HG03097 (cell line): ENCODE measurements at regions not wholly inside any gene's neighbourhood (a gene's known extent, or its start where the extent isn't known, plus 50 kb on each side); places are given as distances from the start of the nearest gene placed in this dataset.

Source experiments
- ATAC-seq: cut with Tn5 transposase; IDR thresholded peaks from one replicate; pipeline ENCODE4 v1.9.1; 2021; ENCODE audit not compliant: unreplicated experiment, low FRiP score

- ATAC-seq = no peak
Measured at GRCh38 chr18:38045845-38046244, 480.2 kb upstream of the CELF4 start.

GRCh38 chr18:38042211-38042890 is 476.8 kb upstream of the CELF4 start:
- ATAC-seq = no peak

GRCh38 chr18:38038242-38038641 is 472.6 kb upstream of the CELF4 start:
- ATAC-seq = no peak

- ATAC-seq = no peak
Measured at GRCh38 chr18:38035193-38035592, 469.6 kb upstream of the CELF4 start.

- no peak for ATAC-seq
Measured at GRCh38 chr18:38033282-38033681, 467.7 kb upstream of the CELF4 start.

- no peak for ATAC-seq
Measured at GRCh38 chr18:38032516-38032915, 466.9 kb upstream of the CELF4 start.

GRCh38 chr18:38028946-38029345 is 463.3 kb upstream of the CELF4 start:
- no peak for ATAC-seq

GRCh38 chr18:38025433-38026038 is 459.9 kb upstream of the CELF4 start:
- ATAC-seq = no peak

- no peak for ATAC-seq
Measured at GRCh38 chr18:38023871-38024270, 458.3 kb upstream of the CELF4 start.

GRCh38 chr18:38022234-38022633 is 456.6 kb upstream of the CELF4 start:
- no peak for ATAC-seq

GRCh38 chr18:38019292-38019691 is 453.7 kb upstream of the CELF4 start:
- ATAC-seq = no peak

GRCh38 chr18:38010971-38011857 is 445.6 kb upstream of the CELF4 start:
- no peak for ATAC-seq

GRCh38 chr18:38010037-38010436 is 444.4 kb upstream of the CELF4 start:
- no peak for ATAC-seq

- ATAC-seq = no peak
Measured at GRCh38 chr18:38009320-38009719, 443.7 kb upstream of the CELF4 start.

GRCh38 chr18:38007676-38008330 is 442.2 kb upstream of the CELF4 start:
- no peak for ATAC-seq

- ATAC-seq = no peak
Measured at GRCh38 chr18:38007026-38007425, 441.4 kb upstream of the CELF4 start.

GRCh38 chr18:38006541-38006940 is 440.9 kb upstream of the CELF4 start:
- no peak for ATAC-seq

- no peak for ATAC-seq
Measured at GRCh38 chr18:37997695-37998094, 432.1 kb upstream of the CELF4 start.

- no peak for ATAC-seq
Measured at GRCh38 chr18:37987901-37988300, 422.3 kb upstream of the CELF4 start.

- no peak for ATAC-seq
Measured at GRCh38 chr18:37986665-37987064, 421.1 kb upstream of the CELF4 start.

GRCh38 chr18:37985126-37985525 is 419.5 kb upstream of the CELF4 start:
- ATAC-seq = no peak
